ENCODE measurements at regions not wholly inside any gene's neighbourhood (a gene's known extent, or its start where the extent isn't known, plus 50 kb on each side); places are given as distances from the start of the nearest gene placed in this dataset.

GRCh38 chr1:31509124-31510072 lies 66.9 kb upstream of the TINAGL1 start:
- TF ChIP-seq EP300 (IDR thresholded peaks at IDR 0.05), result no peak
- no peak for TF ChIP-seq CTCF (IDR thresholded peaks at IDR 0.05)
- TF ChIP-seq POLR2A (IDR thresholded peaks at IDR 0.05), result no peak
- TF ChIP-seq POLR2AphosphoS5 (IDR thresholded peaks at IDR 0.05), result no peak

All from stomach (tissue), 4 donors.